IMR-90 (cell line): ENCODE measurements at regions not wholly inside any gene's neighbourhood (a gene's known extent, or its start where the extent isn't known, plus 50 kb on each side); places are given as distances from the start of the nearest gene placed in this dataset.

ENCODE experiments used
- ATAC-seq: fragments of 200-7000 bp; cut with Tn5 transposase; 2 replicates; pipeline ENCODE4 v1.9.1; 2020; ENCODE audit warnings: low read depth, mild to moderate bottlenecking, moderate library complexity
- BruUV-seq: library from RNA; stranded (reverse); fragments of 400-500 nt; replicated peaks from 2 replicates; lab custom pipeline; 2021; lab: Mats Ljungman, UMichigan
- CTCF ChIA-PET: fragments of 300-600 bp; formaldehyde crosslinking; extraction: SDS; loops from one replicate; lab custom pipeline; 2021; ENCODE audit warnings: antibody characterized with exemption; lab: Yijun Ruan, JAX
- POLR2A ChIA-PET: fragments of 300-600 bp; sonication (Branson Sonifier 250); formaldehyde crosslinking; loops from one replicate; lab custom pipeline; 2022; ENCODE audit warnings: antibody characterized with exemption; ENCODE audit not compliant: unreplicated experiment; lab: Charles Lee
- DNase-seq: peaks from one replicate; pipeline ENCODE4 v3.0.0; 2013
- H2AFZ ChIP-seq: replicated peaks from 2 replicates; pipeline ENCODE3; 2013; ENCODE audit warnings: low read length, mild to moderate bottlenecking; ENCODE audit not compliant: poor library complexity
- H2AK5ac ChIP-seq: 2 replicates; pipeline ENCODE4 v1.6.1; 2013; ENCODE audit warnings: low read depth, low read length, inconsistent platforms
- H2AK9ac ChIP-seq: replicated peaks from 2 replicates; pipeline ENCODE3; 2013; ENCODE audit warnings: mild to moderate bottlenecking, low read depth, low read length, moderate library complexity; ENCODE audit not compliant: poor library complexity
- H2BK120ac ChIP-seq: 2 replicates; pipeline ENCODE4 v1.6.1; 2013; ENCODE audit warnings: low read depth, low read length, inconsistent platforms
- H2BK15ac ChIP-seq: 3 replicates; pipeline ENCODE4 v1.6.1; 2013; ENCODE audit warnings: low read depth, low read length, inconsistent platforms
- H2BK20ac ChIP-seq: 2 replicates; pipeline ENCODE4 v1.6.1; 2013; ENCODE audit warnings: low read depth, mild to moderate bottlenecking, inconsistent platforms, low read length, moderate library complexity
- H2BK5ac ChIP-seq: 2 replicates; pipeline ENCODE4 v1.6.1; 2013; ENCODE audit warnings: mild to moderate bottlenecking, low read depth, low read length, inconsistent platforms; ENCODE audit not compliant: poor library complexity, severe bottlenecking
- H3K14ac ChIP-seq: replicated peaks from 2 replicates; pipeline ENCODE4 v1.6.1; 2013; ENCODE audit warnings: low read depth, low read length, inconsistent platforms
- H3K18ac ChIP-seq: 2 replicates; pipeline ENCODE4 v1.6.1; 2013; ENCODE audit warnings: low read depth, low read length, control low read depth
- H3K23ac ChIP-seq: 2 replicates; pipeline ENCODE4 v1.6.1; 2013; ENCODE audit warnings: low read depth, low read length, inconsistent platforms
- H3K27ac ChIP-seq: 2 replicates; pipeline ENCODE4 v1.5.1; 2013; ENCODE audit warnings: mild to moderate bottlenecking, control low read depth, low read length; ENCODE audit not compliant: insufficient read depth
- H3K27me3 ChIP-seq: 2 replicates; pipeline ENCODE4 v1.6.1; 2013; ENCODE audit warnings: low read length; ENCODE audit not compliant: control insufficient read depth, insufficient read depth
- H3K36me3 ChIP-seq: 2 replicates; pipeline ENCODE4 v1.6.1; 2013; ENCODE audit warnings: low read length, mixed read lengths; ENCODE audit not compliant: control insufficient read depth, insufficient read depth
- H3K4ac ChIP-seq: 2 replicates; pipeline ENCODE4 v1.6.1; 2013; ENCODE audit warnings: low read depth, low read length, inconsistent platforms
- H3K4me1 ChIP-seq: 2 replicates; pipeline ENCODE4 v1.6.1; 2013; ENCODE audit warnings: low read length, mixed read lengths; ENCODE audit not compliant: control insufficient read depth, insufficient read depth
- H3K4me2 ChIP-seq: 2 replicates; pipeline ENCODE4 v1.6.1; 2013; ENCODE audit warnings: low read depth, mild to moderate bottlenecking, control low read depth, low read length, moderate library complexity
- H3K4me3 ChIP-seq: 2 replicates; pipeline ENCODE4 v1.5.1; 2013; ENCODE audit warnings: low read depth, mild to moderate bottlenecking, control low read depth, low read length, moderate library complexity; ENCODE audit not compliant: insufficient read depth
- H3K56ac ChIP-seq: 2 replicates; pipeline ENCODE4 v1.6.1; 2013; ENCODE audit warnings: low read length, inconsistent platforms; ENCODE audit not compliant: insufficient read depth; ENCODE audit errors: extremely low read depth
- H3K79me1 ChIP-seq, 2 experiments: 2 replicates each; pipeline ENCODE4 v1.6.1; 2013; ENCODE audit warnings: low read length in 2 of 2, inconsistent platforms in 1 of 2, low read depth in 1 of 2
- H3K9ac ChIP-seq: 2 replicates; pipeline ENCODE4 v1.6.1; 2013; ENCODE audit warnings: low read depth, low read length, control low read depth
- H3K9me1 ChIP-seq: 2 replicates; pipeline ENCODE4 v1.6.1; 2013; ENCODE audit warnings: low read length, inconsistent platforms; ENCODE audit not compliant: insufficient read depth
- H3K9me3 ChIP-seq: 2 replicates; pipeline ENCODE4 v1.6.1; 2013; ENCODE audit warnings: low read length; ENCODE audit not compliant: control insufficient read depth, insufficient read depth
- H4K20me1 ChIP-seq: 2 replicates; pipeline ENCODE4 v1.6.1; 2013; ENCODE audit warnings: low read length, inconsistent platforms; ENCODE audit not compliant: insufficient read depth
- H4K5ac ChIP-seq: 2 replicates; pipeline ENCODE4 v1.6.1; 2013; ENCODE audit warnings: mild to moderate bottlenecking, low read depth, low read length, control low read depth
- H4K8ac ChIP-seq, 2 experiments: 2 replicates each; pipeline ENCODE4 v1.6.1; 2013; ENCODE audit warnings: low read depth in 2 of 2, low read length in 2 of 2, control low read depth in 1 of 2, inconsistent platforms in 1 of 2
- H4K91ac ChIP-seq: 2 replicates; pipeline ENCODE4 v1.6.1; 2013; ENCODE audit warnings: low read depth, low read length, inconsistent platforms; ENCODE audit not compliant: insufficient read depth
- BHLHE40 ChIP-seq: fragments of 150-350 bp; IDR thresholded peaks from 2 replicates; pipeline ENCODE4 v1.6.1; 2016; ENCODE audit warnings: mild to moderate bottlenecking, low read depth, low read length
- CHD1 ChIP-seq: IDR thresholded peaks from 2 replicates; pipeline ENCODE4 v1.6.1; 2012; ENCODE audit warnings: low read depth, low read length, improper control_type of control experiment
- MAZ ChIP-seq: IDR thresholded peaks from 2 replicates; pipeline ENCODE4 v1.6.1; 2012; ENCODE audit warnings: low read depth, mild to moderate bottlenecking, low read length, improper control_type of control experiment, moderate library complexity, borderline replicate concordance
- RAD21 ChIP-seq: IDR thresholded peaks from 2 replicates; pipeline ENCODE4 v1.6.1; 2012; ENCODE audit warnings: low read length, improper control_type of control experiment
- RCOR1 ChIP-seq: IDR thresholded peaks from 2 replicates; pipeline ENCODE4 v1.6.1; 2012; ENCODE audit warnings: mild to moderate bottlenecking, low read length, improper control_type of control experiment; ENCODE audit not compliant: insufficient replicate concordance
- RFX5 ChIP-seq: IDR thresholded peaks from 2 replicates; pipeline ENCODE4 v1.8.0; 2012; ENCODE audit warnings: low read depth, mild to moderate bottlenecking, low read length, moderate library complexity
- SMC3 ChIP-seq: fragments of 150-350 bp; IDR thresholded peaks from 2 replicates; pipeline ENCODE4 v1.6.1; 2016; ENCODE audit warnings: low read depth, mild to moderate bottlenecking, antibody characterized with exemption, low read length, moderate library complexity
- WGBS, 2 experiments: methylation state at CpG; one replicate each; pipeline versions ENCODE4 v1.1.5 to v1.1.7; 2013; ENCODE audit warnings: missing lambda C conversion rate in 2 of 2; ENCODE audit not compliant: insufficient read length in 1 of 2; ENCODE audit errors: extremely low coverage in 2 of 2; 5-methylcytosine and 5-hydroxymethylcytosine counted together
- dilution Hi-C: fragments of 300-500 bp; cut with HindIII; formaldehyde crosslinking; loops from one replicate; pipeline ENCODE4 v1.14.3; 2018; ENCODE audit warnings: low sequenced_read_pairs; ENCODE audit not compliant: unreplicated experiment
- in situ Hi-C: fragments of 300-500 bp; cut with MboI; formaldehyde crosslinking; loops from 3 replicates; pipeline ENCODE4 v1.14.3; 2019; ENCODE audit warnings: low sequenced_read_pairs, inconsistent platforms, mixed read lengths
- intact Hi-C: fragments of 100-400 bp; cut with micrococcal nuclease; formaldehyde crosslinking; loops from 2 replicates; pipeline ENCODE4 v1.10.0; 2022
- TF ChIP-seq, protein P1 (sequence below): fragments of 150-350 bp; IDR thresholded peaks from 2 replicates; pipeline ENCODE4 v1.6.1; 2017; ENCODE audit warnings: mild to moderate bottlenecking, antibody characterized with exemption, low read length, low read depth
- TF ChIP-seq, protein P2 (sequence below): fragments of 150-350 bp; IDR thresholded peaks from 2 replicates; pipeline ENCODE4 v1.6.1; 2016; ENCODE audit warnings: low read depth, mild to moderate bottlenecking, low read length, moderate library complexity, borderline replicate concordance

DNA sequence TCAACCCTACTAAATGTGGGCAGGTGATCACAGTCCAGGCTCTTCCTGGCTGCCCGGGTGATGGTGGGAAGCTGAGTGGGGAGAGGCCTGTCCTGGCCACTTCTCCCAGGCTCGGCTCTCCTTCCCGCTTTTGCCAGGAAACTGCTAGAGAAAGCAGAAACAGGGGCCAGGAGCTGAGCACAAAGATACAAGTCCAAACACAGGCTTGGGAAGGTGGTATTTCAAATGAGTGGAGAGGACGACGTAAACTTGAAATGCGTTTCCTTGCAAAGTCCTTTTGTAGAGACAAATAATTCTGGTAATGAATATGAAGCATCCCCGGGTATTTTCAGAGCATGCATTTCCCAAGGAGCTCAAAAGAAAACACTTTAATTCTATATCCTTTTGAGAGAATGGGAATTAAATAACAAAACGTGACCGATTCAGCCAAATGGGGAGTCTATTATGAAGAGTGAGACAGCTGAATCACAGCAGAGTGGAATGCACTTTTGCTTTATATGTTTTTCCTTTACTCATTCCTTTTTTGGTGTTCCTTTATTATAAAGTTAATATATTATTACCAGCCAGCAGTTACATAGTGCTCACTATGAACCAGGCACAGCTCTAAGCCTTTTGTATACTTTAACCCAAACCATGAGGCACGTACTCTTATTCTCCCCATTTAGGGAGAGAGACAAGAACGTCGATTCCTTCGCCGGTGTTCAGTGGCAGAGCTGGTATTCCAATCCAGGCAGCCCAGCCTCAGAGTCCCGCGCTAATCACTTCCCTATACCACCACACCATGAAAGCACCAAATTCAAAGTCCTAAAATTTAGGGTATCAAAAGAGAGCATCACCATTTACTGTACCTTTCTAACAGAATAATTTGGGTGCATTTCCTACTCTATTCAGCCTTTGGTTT lies 218.2 kb upstream of the KLF14 start (continued):
- TF ChIP-seq RCOR1 (no peak), BHLHE40 (no peak)

DNA sequence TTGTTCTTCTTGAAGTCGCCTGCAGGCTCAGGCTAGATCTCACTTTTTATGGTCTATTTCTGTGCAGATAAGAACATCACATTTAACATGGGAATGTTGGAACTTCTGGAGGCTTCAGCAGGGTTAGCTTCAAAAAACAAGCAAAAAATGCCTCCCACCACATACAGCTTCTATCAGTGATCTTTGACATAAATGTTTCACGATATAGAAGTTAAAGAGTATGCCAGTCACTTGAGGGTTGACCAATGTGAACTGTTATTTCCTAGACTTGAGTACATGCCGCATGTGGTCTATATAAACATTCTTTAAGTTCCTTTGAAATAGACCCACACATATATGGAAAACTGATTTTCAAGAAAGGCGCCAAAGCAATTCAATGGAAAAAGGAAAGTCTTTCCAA lies 219.2 kb upstream of the KLF14 start:
- Histone ChIP-seq H4K91ac (no peak overlapping the region), H3K27me3 (no peaks in the 10 kb centered on the region), H3K9me1 (peaks cover 19% of the 10 kb centered on the region), H3K56ac (no peak overlapping the region), H3K36me3 (peaks cover 14% of the 10 kb centered on the region), H2AK9ac (no peak overlapping the region), H2AK5ac (peak overlapping the region; percentile 49; the same call in 1 of the 2 replicates), H2BK20ac (no peak overlapping the region), H2BK5ac (peak overlapping the region; percentile 24), H4K5ac (no peak overlapping the region), H3K9me3 (no peaks in the 10 kb centered on the region), H3K18ac (peak overlapping the region; percentile 62; the same call in 1 of the 2 replicates), H3K4me2 (no peak overlapping the region; the same call in 1 of the 2 replicates), H3K27ac (no peak overlapping the region), H3K14ac (no peak overlapping the region), H2AFZ (no peak overlapping the region), H4K8ac (peak overlapping the region in 1 of 2 experiments; percentile 6; a peak in 1 of 4 replicates), H4K20me1 (no peaks in the 10 kb centered on the region), H3K4ac (no peak overlapping the region), H3K79me1 (peaks cover 30 to 80% of the 10 kb centered on the region in 2 experiments), H3K4me3 (no peak overlapping the region), H3K9ac (no peak overlapping the region), H3K23ac (0 out of 2 replicates have a peak overlapping the region, but pooled peaks have one; percentile 13), H3K4me1 (peaks cover 26% of the 10 kb centered on the region), H2BK15ac (no peak overlapping the region), H2BK120ac (peak overlapping the region; percentile 38)
- in situ Hi-C loops (no loop called here), intact Hi-C loops (no loop called here), dilution Hi-C loops (no loop called here)
- no CpG with 5 or more reads among the region's 4 CpGs for WGBS, 2 experiments
- no peak for ATAC-seq
- no TSS peak for BruUV-seq
- TF ChIP-seq RAD21 (no peak), SMC3 (no peak), BHLHE40 (no peak), CHD1 (no peak), MAZ (no peak), RFX5 (no peak)
- TF ChIP-seq, protein P1, sequence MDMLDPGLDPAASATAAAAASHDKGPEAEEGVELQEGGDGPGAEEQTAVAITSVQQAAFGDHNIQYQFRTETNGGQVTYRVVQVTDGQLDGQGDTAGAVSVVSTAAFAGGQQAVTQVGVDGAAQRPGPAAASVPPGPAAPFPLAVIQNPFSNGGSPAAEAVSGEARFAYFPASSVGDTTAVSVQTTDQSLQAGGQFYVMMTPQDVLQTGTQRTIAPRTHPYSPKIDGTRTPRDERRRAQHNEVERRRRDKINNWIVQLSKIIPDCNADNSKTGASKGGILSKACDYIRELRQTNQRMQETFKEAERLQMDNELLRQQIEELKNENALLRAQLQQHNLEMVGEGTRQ, result no peak
- TF ChIP-seq, protein P2, sequence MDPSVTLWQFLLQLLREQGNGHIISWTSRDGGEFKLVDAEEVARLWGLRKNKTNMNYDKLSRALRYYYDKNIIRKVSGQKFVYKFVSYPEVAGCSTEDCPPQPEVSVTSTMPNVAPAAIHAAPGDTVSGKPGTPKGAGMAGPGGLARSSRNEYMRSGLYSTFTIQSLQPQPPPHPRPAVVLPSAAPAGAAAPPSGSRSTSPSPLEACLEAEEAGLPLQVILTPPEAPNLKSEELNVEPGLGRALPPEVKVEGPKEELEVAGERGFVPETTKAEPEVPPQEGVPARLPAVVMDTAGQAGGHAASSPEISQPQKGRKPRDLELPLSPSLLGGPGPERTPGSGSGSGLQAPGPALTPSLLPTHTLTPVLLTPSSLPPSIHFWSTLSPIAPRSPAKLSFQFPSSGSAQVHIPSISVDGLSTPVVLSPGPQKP, result no peak
- ChIA-PET CTCF (interaction anchor here (0.7 kb wide), 1 partner anchor 86 kb away, joined by 3 read pairs; no protein-coding TSS in a partner anchor), POLR2A (interaction anchor here (1.1 kb wide), 1 partner anchor 40 kb away, joined by 3 read pairs; no protein-coding TSS in a partner anchor)
- no peak for DNase-seq
